BLaER1 (cell line): ENCODE measurements at regions not wholly inside any gene's neighbourhood (a gene's known extent, or its start where the extent isn't known, plus 50 kb on each side); places are given as distances from the start of the nearest gene placed in this dataset.
"Not testable (repeated sequence)": the region's sequence is repeated elsewhere in the genome, so short reads cannot be mapped to it uniquely, and the experiment has no call there.

ENCODE experiments used
- H3K27ac ChIP-seq: shearing (Covaris generic); formaldehyde crosslinking; 2 replicates; pipeline ENCODE4 v1.8.1; 2022
- H3K27me3 ChIP-seq: shearing (Covaris generic); formaldehyde crosslinking; 2 replicates; pipeline ENCODE4 v1.8.1; 2022
- H3K36me3 ChIP-seq: shearing (Covaris generic); formaldehyde crosslinking; 2 replicates; pipeline ENCODE4 v1.8.1; 2022
- H3K4me1 ChIP-seq: shearing (Covaris generic); formaldehyde crosslinking; 2 replicates; pipeline ENCODE4 v1.8.1; 2022
- H3K4me2 ChIP-seq: shearing (Covaris generic); formaldehyde crosslinking; 2 replicates; pipeline ENCODE4 v1.8.1; 2022
- H3K4me3 ChIP-seq: shearing (Covaris generic); formaldehyde crosslinking; 2 replicates; pipeline ENCODE4 v1.8.1; 2022
- H3K9ac ChIP-seq: shearing (Covaris generic); formaldehyde crosslinking; 2 replicates; pipeline ENCODE4 v1.8.1; 2022
- H3K9me3 ChIP-seq: shearing (Covaris generic); formaldehyde crosslinking; 2 replicates; pipeline ENCODE4 v1.8.1; 2022
- H4K20me1 ChIP-seq: shearing (Covaris generic); formaldehyde crosslinking; 2 replicates; pipeline ENCODE4 v1.8.1; 2022
- Cebpa-rat ChIP-seq: shearing (Covaris generic); IDR thresholded peaks from 2 replicates; pipeline ENCODE4 v1.8.1; 2022

DNA sequence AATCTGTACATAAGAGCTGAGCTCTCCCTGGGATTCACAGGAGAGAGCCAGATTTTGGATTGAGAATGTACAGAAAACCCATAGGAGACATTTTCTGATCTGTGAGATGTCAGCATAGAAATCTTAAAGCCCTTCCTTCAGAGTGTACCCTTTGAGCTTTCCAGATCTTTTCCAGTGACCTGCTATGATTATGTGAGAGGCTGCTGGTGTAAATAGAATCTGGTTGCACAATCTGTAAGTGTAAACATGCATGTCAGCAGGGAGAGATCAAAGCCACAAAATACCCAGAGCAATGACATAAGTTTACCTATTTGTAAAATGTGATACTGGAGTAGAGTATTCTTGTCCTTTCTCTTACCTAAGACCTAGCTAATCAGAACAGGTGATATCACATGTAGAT, 471.9 kb downstream of the FOXD4L5 start:
- H3K27ac ChIP-seq, H3K4me3 ChIP-seq, H4K20me1 ChIP-seq, H3K4me1 ChIP-seq, H3K36me3 ChIP-seq, H3K9me3 ChIP-seq, H3K27me3 ChIP-seq, H3K9ac ChIP-seq, H3K4me2 ChIP-seq: not testable (repeated sequence)

GRCh38 chr9:64778667-64779066, 506.3 kb downstream of the FOXD4L5 start:
- H3K27me3 ChIP-seq, result peaks cover 26% of the 10 kb centered on the region
- not testable (repeated sequence) for H3K27ac ChIP-seq, H3K9me3 ChIP-seq, H3K4me3 ChIP-seq, H3K4me1 ChIP-seq, H3K4me2 ChIP-seq, H4K20me1 ChIP-seq, H3K9ac ChIP-seq, H3K36me3 ChIP-seq

- not testable (repeated sequence) for H3K4me1 ChIP-seq, H3K36me3 ChIP-seq, H3K9me3 ChIP-seq, H3K4me2 ChIP-seq, H4K20me1 ChIP-seq, H3K9ac ChIP-seq, H3K4me3 ChIP-seq, H3K27ac ChIP-seq
- H3K27me3 ChIP-seq, result peaks cover 34% of the 10 kb centered on the region
Observed at GRCh38 chr9:64776269-64776668, 508.7 kb downstream of the FOXD4L5 start.

DNA sequence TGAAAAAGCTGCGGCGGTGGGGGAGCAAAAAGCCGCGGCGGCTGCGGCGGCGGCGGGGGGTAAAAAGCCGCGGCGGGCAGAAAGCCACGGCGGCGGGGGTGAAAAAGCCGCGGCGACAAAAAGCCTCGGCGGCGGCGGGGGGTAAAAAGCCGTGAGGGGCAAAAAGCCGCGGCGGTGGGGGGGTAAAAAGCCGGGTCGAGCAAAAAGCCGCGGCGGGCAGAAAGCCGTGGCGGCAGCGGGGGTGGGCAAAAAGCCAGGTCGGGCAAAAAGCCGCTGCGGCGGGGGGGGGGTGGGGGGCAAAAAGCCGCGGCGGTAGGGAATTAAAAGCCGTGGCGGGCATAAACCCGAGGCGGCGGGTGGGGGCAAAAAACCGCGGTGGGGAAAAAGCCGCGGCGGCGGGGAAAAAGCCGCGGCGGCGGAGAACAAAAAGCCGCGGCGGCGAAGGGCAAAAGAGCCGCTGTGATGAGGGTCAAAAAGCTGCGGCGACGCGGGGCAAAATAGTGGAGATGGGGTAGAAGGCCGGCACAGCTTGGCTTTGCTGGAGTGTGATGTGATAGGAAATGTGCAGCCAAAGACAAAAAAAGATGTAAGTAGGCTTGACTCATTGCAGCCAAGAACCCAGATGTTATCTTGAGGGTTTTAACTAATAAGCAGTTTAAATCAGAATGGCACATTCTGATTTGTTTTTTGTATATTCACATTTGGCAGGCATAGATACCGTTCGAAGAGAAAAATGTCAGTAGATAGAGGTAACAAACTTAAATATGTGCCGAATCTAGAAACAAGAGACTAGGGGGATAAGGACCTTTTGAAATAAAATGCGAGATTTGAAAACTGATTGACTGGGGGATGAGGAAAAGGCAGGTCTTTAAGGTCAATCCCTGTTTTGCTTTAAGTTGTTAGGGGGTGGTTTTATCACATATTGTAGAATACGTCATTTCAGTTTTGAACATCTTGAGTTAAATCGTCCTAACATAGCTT, 509.9 kb downstream of the FOXD4L5 start:
- H3K4me2 ChIP-seq, H3K9ac ChIP-seq, H3K4me3 ChIP-seq, H3K36me3 ChIP-seq, H3K4me1 ChIP-seq, H4K20me1 ChIP-seq, H3K27ac ChIP-seq, H3K9me3 ChIP-seq: not testable (repeated sequence)
- H3K27me3 ChIP-seq, result peaks cover 34% of the 10 kb centered on the region

DNA sequence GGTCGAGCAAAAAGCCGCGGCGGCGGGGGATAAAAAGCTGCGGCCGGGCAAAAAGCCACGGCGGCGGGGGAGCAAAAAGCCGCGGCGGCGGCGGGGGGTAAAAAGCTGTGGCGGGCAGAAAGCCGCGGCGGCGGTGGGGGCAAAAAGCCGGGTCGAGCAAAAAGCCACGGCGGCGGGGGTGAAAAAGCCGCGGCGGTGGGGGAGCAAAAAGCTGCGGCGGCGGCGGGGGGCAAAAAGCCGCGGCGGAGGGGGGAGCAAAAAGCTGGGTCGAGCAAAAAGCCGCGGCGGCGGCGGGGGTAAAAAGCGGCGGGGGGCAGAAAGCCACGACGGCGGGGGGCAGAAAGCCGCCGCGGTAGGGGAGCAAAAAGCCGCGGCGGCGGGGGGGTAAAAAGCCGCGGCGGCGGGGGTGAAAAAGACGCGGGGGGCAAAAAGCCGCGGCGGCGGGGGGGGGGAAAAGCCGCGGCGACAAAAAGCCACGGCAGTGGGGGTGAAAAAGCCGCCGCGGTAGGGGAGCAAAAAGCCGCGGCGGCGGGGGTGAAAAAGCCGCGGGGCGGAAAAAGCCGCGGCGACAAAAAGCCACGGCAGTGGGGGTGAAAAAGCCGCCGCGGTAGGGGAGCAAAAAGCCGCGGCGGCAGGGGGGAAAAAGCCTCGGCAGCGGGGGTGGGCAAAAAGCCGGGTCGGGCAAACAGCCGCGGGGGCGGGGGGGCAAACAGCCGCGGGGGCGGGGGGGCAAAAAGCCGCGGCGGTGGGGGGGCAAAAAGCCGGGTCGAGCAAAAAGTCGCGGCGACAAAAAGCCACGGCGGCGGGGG, 510.8 kb downstream of the FOXD4L5 start:
- not testable (repeated sequence) for H3K9ac ChIP-seq, H3K36me3 ChIP-seq, H3K9me3 ChIP-seq, H3K4me1 ChIP-seq, H3K27ac ChIP-seq, H4K20me1 ChIP-seq
- Histone ChIP-seq H3K4me3 (peak overlapping the region; percentile 44), H3K27me3 (peaks cover 34% of the 10 kb centered on the region), H3K4me2 (peak overlapping the region; percentile 39)

- Histone ChIP-seq H3K4me1 (no peaks in the 10 kb centered on the region), H3K4me2 (peak overlapping the region; percentile 39), H3K4me3 (peak overlapping the region; percentile 44), H3K9ac (no peak overlapping the region), H3K27me3 (peaks cover 31% of the 10 kb centered on the region), H3K27ac (no peak overlapping the region), H3K9me3 (no peaks in the 10 kb centered on the region), H3K36me3 (no peaks in the 10 kb centered on the region), H4K20me1 (no peaks in the 10 kb centered on the region)
- TF ChIP-seq Cebpa-rat, result no peak
Observed at GRCh38 chr9:64773491-64773931, 511.5 kb downstream of the FOXD4L5 start.

DNA sequence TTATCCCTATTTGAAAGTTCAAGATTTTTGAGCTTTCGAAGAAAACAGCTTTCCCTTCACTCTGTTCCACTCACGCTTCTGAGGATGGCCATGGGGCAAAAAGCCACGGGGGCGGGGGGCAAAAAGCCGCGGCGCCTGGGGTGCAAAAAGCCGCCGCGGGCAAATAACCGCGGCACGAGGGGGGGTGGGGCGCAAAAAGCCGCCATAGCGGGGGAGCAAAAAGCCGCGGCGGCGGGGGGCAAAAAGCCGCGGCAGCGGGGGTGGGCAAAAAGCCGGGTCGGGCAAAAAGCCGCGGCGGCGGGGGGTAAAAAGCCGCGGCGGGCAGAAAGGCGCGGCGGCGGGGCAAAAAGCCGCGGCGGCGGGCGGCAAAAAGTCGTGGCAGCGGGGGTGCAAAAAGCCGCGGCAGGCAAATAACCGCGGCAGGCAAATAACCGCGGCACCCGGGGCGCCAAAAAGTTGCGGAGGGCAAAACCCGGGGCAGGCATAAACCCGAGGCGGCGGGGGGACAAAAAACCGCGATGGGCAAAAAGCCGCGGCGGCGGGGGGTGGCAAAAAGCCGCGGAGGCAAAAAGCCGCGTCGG, 512.2 kb downstream of the FOXD4L5 start:
- H3K36me3 ChIP-seq, H3K4me1 ChIP-seq, H3K9me3 ChIP-seq, H3K9ac ChIP-seq, H3K27ac ChIP-seq, H3K4me3 ChIP-seq, H4K20me1 ChIP-seq: not testable (repeated sequence)
- Histone ChIP-seq H3K27me3 (peaks cover 31% of the 10 kb centered on the region), H3K4me2 (peak overlapping the region; percentile 32; the same call in 1 of the 2 replicates)

DNA sequence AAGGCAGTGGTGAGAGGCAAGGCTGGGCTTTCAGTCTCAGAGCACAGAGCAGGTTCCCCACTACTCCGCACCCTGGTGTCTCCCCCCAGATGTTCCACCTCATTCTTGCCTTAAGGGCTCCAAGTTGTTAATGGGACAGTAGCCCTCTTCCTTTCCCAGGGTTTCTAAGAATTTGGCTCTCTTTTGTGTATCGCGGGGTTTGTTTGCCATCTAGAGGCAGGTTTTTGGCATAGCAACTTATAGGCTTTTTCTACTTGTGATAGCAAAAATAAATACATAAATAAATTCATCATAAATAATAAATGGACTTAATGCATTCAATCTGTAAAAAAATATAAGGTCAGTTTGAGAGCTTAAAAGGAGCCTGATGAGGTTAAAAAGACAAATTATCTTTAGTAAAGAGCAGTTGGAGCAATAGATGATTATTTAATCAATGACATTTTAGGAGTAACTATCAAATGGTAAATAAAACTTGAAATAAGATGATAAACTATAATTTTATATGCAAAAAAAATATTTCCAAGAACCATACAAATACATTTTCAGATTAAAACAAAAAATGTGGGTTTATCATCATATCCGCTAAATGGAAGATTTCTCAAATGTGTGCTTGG, 512.8 kb downstream of the FOXD4L5 start:
- H4K20me1 ChIP-seq, H3K9ac ChIP-seq, H3K4me3 ChIP-seq, H3K9me3 ChIP-seq, H3K4me2 ChIP-seq, H3K27ac ChIP-seq, H3K4me1 ChIP-seq, H3K36me3 ChIP-seq: not testable (repeated sequence)
- peaks cover 31% of the 10 kb centered on the region for H3K27me3 ChIP-seq
